ENCODE measurements at regions not wholly inside any gene's neighbourhood (a gene's known extent, or its start where the extent isn't known, plus 50 kb on each side); places are given as distances from the start of the nearest gene placed in this dataset.

DNA sequence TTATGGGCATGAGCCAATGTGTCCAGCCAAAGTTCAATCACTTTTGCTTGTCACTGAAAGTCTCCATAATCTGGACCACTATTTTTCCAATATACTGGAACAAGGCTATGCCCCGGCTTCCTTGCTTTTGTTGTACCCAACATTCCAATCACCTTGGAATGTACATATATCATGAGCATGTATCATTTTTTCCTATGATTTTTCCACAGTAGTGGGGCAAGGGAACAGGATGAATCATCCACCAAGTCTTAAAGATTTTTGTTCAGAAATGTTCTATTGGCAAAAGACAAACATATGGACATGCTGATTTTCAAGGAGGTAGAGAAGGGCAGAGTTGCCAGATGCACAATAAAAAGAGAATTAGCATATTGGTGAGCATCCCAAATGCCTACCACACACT, 548.1 kb upstream of the INTU start:
- Histone ChIP-seq H3K9me2 (replicated peaks; ENCODE audit: insufficient read depth, low read length) (no peaks in the 10 kb centered on the region), H2AFZ (ENCODE audit: low read length) (no peak overlapping the region), H3K4me1 (ENCODE audit: low read length) (no peaks in the 10 kb centered on the region), H3K9me3 (replicated peaks; ENCODE audit: insufficient read depth, low read length) (no peaks in the 10 kb centered on the region), H3K9ac (ENCODE audit: low read length) (no peak overlapping the region), H3K79me2 (ENCODE audit: low read length) (no peaks in the 10 kb centered on the region), H3K4me3 (ENCODE audit: low read length) (no peak overlapping the region), H3K27me3 (replicated peaks; ENCODE audit: insufficient read depth, low read length) (no peaks in the 10 kb centered on the region), H3F3A (ENCODE audit: insufficient read depth, low read length) (no peaks in the 10 kb centered on the region), H3K36me3 (replicated peaks; ENCODE audit: insufficient read depth, low read length) (no peaks in the 10 kb centered on the region), H3K4me2 (ENCODE audit: low read depth, low read length) (no peak overlapping the region), H4K20me1 (ENCODE audit: insufficient read depth, low read length) (no peaks in the 10 kb centered on the region), H3K27ac (ENCODE audit: low read length) (no peak overlapping the region)
- DNase-seq: no peak
- TF ChIP-seq EZH2 (optimal IDR thresholded peaks at IDR 0.05; ENCODE audit: low read depth, low read length) (no peak), CTCF (IDR thresholded peaks at IDR 0.05; ENCODE audit: low read length) (no peak), EZH2phosphoT487 (IDR thresholded peaks at IDR 0.05; ENCODE audit: low read length) (no peak)

DNA sequence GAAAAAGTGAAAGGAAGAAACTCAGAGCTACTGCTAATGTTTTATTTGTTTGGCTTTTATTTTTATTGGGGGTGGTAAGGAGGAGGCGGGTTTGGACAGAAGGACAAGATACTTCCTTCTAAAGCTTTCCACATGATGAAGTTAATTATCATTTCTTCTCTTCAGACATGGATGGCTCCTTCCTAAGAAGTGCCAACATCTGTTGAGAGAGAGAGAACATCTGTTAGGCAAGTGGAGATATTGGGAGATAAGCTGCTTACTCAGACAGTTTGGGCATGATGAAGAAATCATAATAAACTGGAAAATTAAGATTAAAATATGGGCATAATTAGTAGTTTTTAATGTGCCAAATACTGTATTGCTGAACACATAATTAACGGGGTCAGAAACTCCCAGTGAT, 535.7 kb upstream of the INTU start:
- no peaks in the 10 kb centered on the region for H3K9me2 ChIP-seq (replicated peaks; ENCODE audit: insufficient read depth, low read length)
- no peak for DNase-seq
- H3K9ac ChIP-seq (ENCODE audit: low read length): no peak overlapping the region
- no peaks in the 10 kb centered on the region for H3K27me3 ChIP-seq (replicated peaks; ENCODE audit: insufficient read depth, low read length)
- no peak overlapping the region for H3K27ac ChIP-seq (ENCODE audit: low read length)
- no peaks in the 10 kb centered on the region for H3K36me3 ChIP-seq (replicated peaks; ENCODE audit: insufficient read depth, low read length)
- H3K9me3 ChIP-seq (replicated peaks; ENCODE audit: insufficient read depth, low read length): no peaks in the 10 kb centered on the region
- no peaks in the 10 kb centered on the region for H4K20me1 ChIP-seq (ENCODE audit: insufficient read depth, low read length)
- no peak overlapping the region for H3K4me3 ChIP-seq (ENCODE audit: low read length)
- H3K4me1 ChIP-seq (ENCODE audit: low read length): no peaks in the 10 kb centered on the region
- H3K4me2 ChIP-seq (ENCODE audit: low read depth, low read length): no peak overlapping the region
- TF ChIP-seq EZH2phosphoT487 (IDR thresholded peaks at IDR 0.05; ENCODE audit: low read length): no peak
- H2AFZ ChIP-seq (ENCODE audit: low read length): no peak overlapping the region
- H3F3A ChIP-seq (ENCODE audit: insufficient read depth, low read length): no peaks in the 10 kb centered on the region
- no peaks in the 10 kb centered on the region for H3K79me2 ChIP-seq (ENCODE audit: low read length)

GRCh38 chr4:127102361-127102760, 530.4 kb upstream of the INTU start:
- no peak overlapping the region for H3K9ac ChIP-seq (ENCODE audit: low read length)
- H3K9me3 ChIP-seq (replicated peaks; ENCODE audit: insufficient read depth, low read length): no peaks in the 10 kb centered on the region
- no peaks in the 10 kb centered on the region for H3K9me2 ChIP-seq (replicated peaks; ENCODE audit: insufficient read depth, low read length)
- no peak overlapping the region for H3K27ac ChIP-seq (ENCODE audit: low read length)
- H4K20me1 ChIP-seq (ENCODE audit: insufficient read depth, low read length): no peaks in the 10 kb centered on the region
- no peaks in the 10 kb centered on the region for H3F3A ChIP-seq (ENCODE audit: insufficient read depth, low read length)
- no peaks in the 10 kb centered on the region for H3K36me3 ChIP-seq (replicated peaks; ENCODE audit: insufficient read depth, low read length)
- no peak overlapping the region for H3K4me3 ChIP-seq (ENCODE audit: low read length)
- no peak for DNase-seq
- TF ChIP-seq EZH2 (optimal IDR thresholded peaks at IDR 0.05; ENCODE audit: low read depth, low read length) (no peak), CTCF (IDR thresholded peaks at IDR 0.05; ENCODE audit: low read length) (no peak), EZH2phosphoT487 (IDR thresholded peaks at IDR 0.05; ENCODE audit: low read length) (no peak)
- H3K27me3 ChIP-seq (replicated peaks; ENCODE audit: insufficient read depth, low read length): no peaks in the 10 kb centered on the region
- no peaks in the 10 kb centered on the region for H3K79me2 ChIP-seq (ENCODE audit: low read length)
- no peak overlapping the region for H2AFZ ChIP-seq (ENCODE audit: low read length)
- H3K4me1 ChIP-seq (ENCODE audit: low read length): no peaks in the 10 kb centered on the region
- no peak overlapping the region for H3K4me2 ChIP-seq (ENCODE audit: low read depth, low read length)

- no peak for DNase-seq
- Histone ChIP-seq H3K79me2 (ENCODE audit: low read length) (no peaks in the 10 kb centered on the region), H3K9me2 (replicated peaks; ENCODE audit: insufficient read depth, low read length) (no peaks in the 10 kb centered on the region), H4K20me1 (ENCODE audit: insufficient read depth, low read length) (no peaks in the 10 kb centered on the region), H3K4me1 (ENCODE audit: low read length) (no peaks in the 10 kb centered on the region), H3K36me3 (replicated peaks; ENCODE audit: insufficient read depth, low read length) (no peaks in the 10 kb centered on the region), H3F3A (ENCODE audit: insufficient read depth, low read length) (no peaks in the 10 kb centered on the region), H3K4me2 (ENCODE audit: low read depth, low read length) (no peak overlapping the region), H3K27ac (ENCODE audit: low read length) (no peak overlapping the region), H2AFZ (ENCODE audit: low read length) (no peak overlapping the region), H3K4me3 (ENCODE audit: low read length) (no peak overlapping the region), H3K9ac (ENCODE audit: low read length) (no peak overlapping the region), H3K27me3 (replicated peaks; ENCODE audit: insufficient read depth, low read length) (no peaks in the 10 kb centered on the region), H3K9me3 (replicated peaks; ENCODE audit: insufficient read depth, low read length) (no peaks in the 10 kb centered on the region)
- no peak for TF ChIP-seq EZH2phosphoT487 (IDR thresholded peaks at IDR 0.05; ENCODE audit: low read length)
- no peak for TF ChIP-seq CTCF (IDR thresholded peaks at IDR 0.05; ENCODE audit: low read length)
- TF ChIP-seq EZH2 (optimal IDR thresholded peaks at IDR 0.05; ENCODE audit: low read depth, low read length): no peak
These were observed 529.1 kb upstream of the INTU start for GRCh38 chr4:127103681-127104115.
